Upper lobe of left lung (tissue), 6 donors: ENCODE measurements at regions not wholly inside any gene's neighbourhood (a gene's known extent, or its start where the extent isn't known, plus 50 kb on each side); places are given as distances from the start of the nearest gene placed in this dataset.

Experiments
- ATAC-seq, 2 donors: fragments of 200-7000 bp; cut with Tn5 transposase; one replicate each; pipeline ENCODE4 v1.9.1; 2022; ENCODE audit warnings: mild to moderate bottlenecking in 2 of 2, moderate library complexity in 2 of 2; ENCODE audit not compliant: low FRiP score in 2 of 2
- DNase-seq, 2 donors: peaks; one replicate each; pipeline ENCODE4 v3.0.0-alpha.2; 2019 to 2020
- H3K27ac ChIP-seq, 4 donors: fragments of 200-600 bp; sonication (generic); one replicate each; pipeline ENCODE4 v1.5.1; 2016 to 2019
- H3K27me3 ChIP-seq, 4 donors: fragments of 200-600 bp; sonication (generic); one replicate each; pipeline ENCODE4 v1.5.1; 2017 to 2019
- H3K36me3 ChIP-seq, 4 donors: fragments of 200-600 bp; sonication (generic); one replicate each; pipeline ENCODE4 v1.5.1; 2016 to 2019
- H3K4me1 ChIP-seq, 4 donors: fragments of 200-600 bp; sonication (generic); one replicate each; pipeline ENCODE4 v1.5.1; 2018 to 2019
- H3K4me3 ChIP-seq, 4 donors: fragments of 200-600 bp; sonication (generic); one replicate each; pipeline ENCODE4 v1.5.1; 2017 to 2019; ENCODE audit warnings: mild to moderate bottlenecking in 2 of 4, moderate library complexity in 1 of 4
- H3K9me3 ChIP-seq, 4 donors: fragments of 200-600 bp; sonication (generic); one replicate each; pipeline ENCODE4 v1.5.1; 2018 to 2019
- EP300 ChIP-seq, 4 donors: sonication (generic); formaldehyde crosslinking; IDR thresholded peaks; one replicate each; pipeline ENCODE4 v1.5.1; 2017; ENCODE audit warnings: antibody characterized with exemption in 4 of 4, control low read depth in 2 of 4
- POLR2A ChIP-seq, 4 donors: fragments of 450-650 bp; IDR thresholded peaks; one replicate each; pipeline ENCODE4 v1.5.1; 2016 to 2017; ENCODE audit warnings: antibody characterized with exemption in 4 of 4, mild to moderate bottlenecking in 2 of 4
- POLR2AphosphoS5 ChIP-seq, 2 donors: sonication (generic); formaldehyde crosslinking; IDR thresholded peaks; one replicate each; pipeline ENCODE4 v1.5.1; 2017; ENCODE audit warnings: antibody characterized with exemption in 2 of 2
- WGBS, 2 donors: methylation state at CpG; one replicate each; pipeline ENCODE4 v1.1.5; 2017 to 2018; 5-methylcytosine and 5-hydroxymethylcytosine counted together
- TF ChIP-seq, protein P1 (sequence below), 6 experiments: fragments of 450-650 bp in 4 of 6; fragments of 200-600 bp in 2 of 6; sonication (generic) in 2 of 6; IDR thresholded peaks; one replicate each; pipeline ENCODE4 v1.5.1; 2016 to 2019; ENCODE audit warnings: antibody characterized with exemption in 6 of 6
- donor health status: DM: no; HTN: no; CAD: no; lungs with moderate emphysema.
- donor health status: DM: no; HTN: yes; CAD: no; lungs with severe emphysema.

DNA sequence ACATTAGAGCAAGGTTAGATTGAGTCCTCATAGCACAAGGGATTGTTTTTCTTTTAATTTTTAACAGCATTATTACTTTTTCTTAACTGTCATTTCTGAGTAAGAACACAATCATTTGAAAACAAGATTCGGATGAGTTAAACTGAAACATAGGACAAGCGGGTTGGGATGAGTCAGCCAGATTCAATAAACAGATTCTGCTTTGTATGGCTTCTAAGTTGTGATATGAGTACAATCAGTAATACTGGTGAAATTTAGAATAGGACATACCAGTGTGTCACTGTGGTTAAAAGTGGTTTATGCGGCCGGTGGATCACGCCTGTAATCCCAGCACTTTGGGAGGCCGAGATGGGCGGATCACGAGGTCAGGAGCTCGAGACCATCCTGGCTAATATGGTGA, 364.3 kb upstream of the CDH10 start:
- DNase-seq (no peak), ATAC-seq (no peak)
- Histone ChIP-seq H3K27me3 (no peaks in the 10 kb centered on the region), H3K4me3 (no peak overlapping the region), H3K36me3 (no peaks in the 10 kb centered on the region), H3K4me1 (no peaks in the 10 kb centered on the region), H3K9me3 (no peaks in the 10 kb centered on the region), H3K27ac (no peak overlapping the region)
- TF ChIP-seq EP300 (IDR thresholded peaks at IDR 0.05), result no peak
- TF ChIP-seq, protein P1, sequence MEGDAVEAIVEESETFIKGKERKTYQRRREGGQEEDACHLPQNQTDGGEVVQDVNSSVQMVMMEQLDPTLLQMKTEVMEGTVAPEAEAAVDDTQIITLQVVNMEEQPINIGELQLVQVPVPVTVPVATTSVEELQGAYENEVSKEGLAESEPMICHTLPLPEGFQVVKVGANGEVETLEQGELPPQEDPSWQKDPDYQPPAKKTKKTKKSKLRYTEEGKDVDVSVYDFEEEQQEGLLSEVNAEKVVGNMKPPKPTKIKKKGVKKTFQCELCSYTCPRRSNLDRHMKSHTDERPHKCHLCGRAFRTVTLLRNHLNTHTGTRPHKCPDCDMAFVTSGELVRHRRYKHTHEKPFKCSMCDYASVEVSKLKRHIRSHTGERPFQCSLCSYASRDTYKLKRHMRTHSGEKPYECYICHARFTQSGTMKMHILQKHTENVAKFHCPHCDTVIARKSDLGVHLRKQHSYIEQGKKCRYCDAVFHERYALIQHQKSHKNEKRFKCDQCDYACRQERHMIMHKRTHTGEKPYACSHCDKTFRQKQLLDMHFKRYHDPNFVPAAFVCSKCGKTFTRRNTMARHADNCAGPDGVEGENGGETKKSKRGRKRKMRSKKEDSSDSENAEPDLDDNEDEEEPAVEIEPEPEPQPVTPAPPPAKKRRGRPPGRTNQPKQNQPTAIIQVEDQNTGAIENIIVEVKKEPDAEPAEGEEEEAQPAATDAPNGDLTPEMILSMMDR (IDR thresholded peaks at IDR 0.05), result no peak
- TF ChIP-seq POLR2AphosphoS5 (IDR thresholded peaks at IDR 0.05), result no peak
- TF ChIP-seq POLR2A (IDR thresholded peaks at IDR 0.05), result no peak
- 87 to 92% methylated on average over 9 of the region's 9 CpGs for WGBS, 2 donors

DNA sequence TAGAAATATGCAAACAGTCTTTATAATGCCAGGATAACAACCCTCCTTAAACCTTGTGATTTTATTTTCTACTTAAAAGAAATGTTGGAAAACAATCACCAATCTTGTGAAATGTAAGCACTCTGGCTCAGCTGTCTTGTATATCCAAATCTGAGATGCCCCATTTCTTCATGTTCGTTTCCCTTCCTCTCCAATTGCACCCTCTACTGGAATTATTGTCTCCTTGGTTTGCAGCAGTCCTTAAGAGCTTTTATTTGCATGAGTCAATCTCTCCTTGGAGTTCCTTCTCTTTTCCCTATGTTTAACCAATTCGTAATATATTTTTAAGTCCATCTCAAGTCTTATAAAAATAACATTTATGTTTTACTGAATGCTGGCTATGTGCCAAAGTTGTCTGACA, 362.0 kb upstream of the CDH10 start:
- WGBS, 2 donors, result 16 to 26% methylated on average over 2 of the region's 2 CpGs
- H3K4me3 ChIP-seq, result no peak overlapping the region
- ATAC-seq (no peak), DNase-seq (no peak)
- H3K27me3 ChIP-seq, result no peaks in the 10 kb centered on the region
- no peaks in the 10 kb centered on the region for H3K9me3 ChIP-seq
- H3K4me1 ChIP-seq, result no peaks in the 10 kb centered on the region
- TF ChIP-seq, protein P1 (IDR thresholded peaks at IDR 0.05), result no peak
- TF ChIP-seq POLR2A (IDR thresholded peaks at IDR 0.05) (no peak), POLR2AphosphoS5 (IDR thresholded peaks at IDR 0.05) (no peak), EP300 (IDR thresholded peaks at IDR 0.05) (no peak)
- no peaks in the 10 kb centered on the region for H3K36me3 ChIP-seq
- no peak overlapping the region for H3K27ac ChIP-seq

DNA sequence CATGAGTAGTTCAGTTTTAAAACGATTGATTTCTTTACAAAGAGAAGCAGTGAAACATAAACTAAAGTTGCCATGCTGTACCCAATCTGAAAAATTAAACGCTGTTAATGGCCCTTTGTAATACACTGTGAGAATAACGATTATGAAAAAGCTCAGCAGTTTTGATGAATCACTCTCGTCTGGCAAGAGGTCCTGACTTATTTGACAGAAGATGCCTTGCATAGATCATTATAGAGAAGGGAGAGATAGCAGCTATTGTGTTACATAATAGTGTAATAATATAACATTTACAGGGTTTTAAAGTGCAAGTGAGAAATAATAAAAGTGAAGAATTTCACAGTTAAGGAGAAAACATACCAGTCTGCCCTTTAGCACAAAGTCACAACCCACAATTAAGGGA, 361.5 kb upstream of the CDH10 start:
- WGBS, 2 donors, result 28 to 35% methylated on average over 4 of the region's 4 CpGs

DNA sequence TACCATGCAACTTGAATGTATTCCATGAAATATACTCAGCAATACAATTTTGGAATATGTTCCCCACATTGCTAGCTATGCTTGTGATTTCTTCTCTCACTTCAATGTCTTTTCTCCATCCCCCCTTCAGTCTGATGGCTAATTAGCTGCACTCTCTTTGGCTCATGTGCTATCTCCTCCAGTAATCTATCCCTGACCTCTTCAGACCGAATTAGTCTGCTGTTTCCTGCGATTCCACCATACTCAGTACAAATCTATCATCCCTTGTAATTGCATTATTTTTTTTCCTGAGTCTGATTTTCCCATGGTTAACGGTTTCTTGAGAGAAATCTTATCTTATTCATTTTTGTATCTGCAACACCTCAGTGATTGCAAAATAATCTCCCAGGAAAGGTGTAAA, 360.7 kb upstream of the CDH10 start:
- Histone ChIP-seq H3K4me3 (no peak overlapping the region), H3K36me3 (no peaks in the 10 kb centered on the region), H3K27ac (no peak overlapping the region), H3K4me1 (no peaks in the 10 kb centered on the region), H3K9me3 (no peaks in the 10 kb centered on the region), H3K27me3 (no peaks in the 10 kb centered on the region)
- DNase-seq, result no peak
- WGBS, 2 donors, result 34 to 41% methylated on average over 3 of the region's 3 CpGs
- TF ChIP-seq, protein P1 (IDR thresholded peaks at IDR 0.05), result no peak
- no peak for TF ChIP-seq POLR2AphosphoS5 (IDR thresholded peaks at IDR 0.05)
- TF ChIP-seq POLR2A (IDR thresholded peaks at IDR 0.05), result no peak
- TF ChIP-seq EP300 (IDR thresholded peaks at IDR 0.05), result no peak
- no peak for ATAC-seq

More for the DNA sequence above, 361.5 kb upstream of the CDH10 start:
- Histone ChIP-seq H3K27me3 (no peaks in the 10 kb centered on the region), H3K4me1 (no peaks in the 10 kb centered on the region), H3K9me3 (no peaks in the 10 kb centered on the region), H3K27ac (no peak overlapping the region), H3K36me3 (no peaks in the 10 kb centered on the region), H3K4me3 (no peak overlapping the region)
- TF ChIP-seq POLR2A (IDR thresholded peaks at IDR 0.05) (no peak), POLR2AphosphoS5 (IDR thresholded peaks at IDR 0.05) (no peak), EP300 (IDR thresholded peaks at IDR 0.05) (no peak)
- TF ChIP-seq, protein P1 (IDR thresholded peaks at IDR 0.05), result no peak
- no peak for ATAC-seq
- no peak for DNase-seq

DNA sequence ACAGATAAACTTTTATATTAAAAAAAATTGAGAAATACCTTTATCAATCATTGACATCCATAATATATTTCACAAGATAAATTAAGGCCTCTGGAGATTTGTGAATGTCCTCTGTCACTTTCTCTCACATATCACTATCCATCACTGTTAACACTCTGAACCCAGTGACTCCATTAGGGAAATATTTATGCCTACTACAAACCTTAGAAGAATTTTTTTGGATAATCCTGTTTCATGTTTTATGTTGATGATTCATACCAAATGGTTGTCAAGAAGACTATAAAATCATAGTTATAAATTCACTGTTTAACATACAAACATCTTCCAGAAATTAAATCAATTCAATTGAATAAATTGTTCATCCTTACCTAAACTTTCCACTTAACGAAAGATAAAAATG, 357.6 kb upstream of the CDH10 start:
- TF ChIP-seq POLR2A (IDR thresholded peaks at IDR 0.05) (no peak), POLR2AphosphoS5 (IDR thresholded peaks at IDR 0.05) (no peak), EP300 (IDR thresholded peaks at IDR 0.05) (no peak)
- TF ChIP-seq, protein P1 (IDR thresholded peaks at IDR 0.05), result no peak
- DNase-seq (no peak), ATAC-seq (no peak)
- Histone ChIP-seq H3K4me1 (no peaks in the 10 kb centered on the region), H3K4me3 (no peak overlapping the region), H3K27ac (no peak overlapping the region), H3K9me3 (no peaks in the 10 kb centered on the region), H3K36me3 (no peaks in the 10 kb centered on the region), H3K27me3 (no peaks in the 10 kb centered on the region)
- 90 to 97% methylated on average over 1 of the region's 1 CpG for WGBS, 2 donors
